IMR-90 (cell line): ENCODE measurements at regions not wholly inside any gene's neighbourhood (a gene's known extent, or its start where the extent isn't known, plus 50 kb on each side); places are given as distances from the start of the nearest gene placed in this dataset.

Experiments used
- CHD1 ChIP-seq: IDR thresholded peaks from 2 replicates; pipeline ENCODE4 v1.6.1; 2012; ENCODE audit warnings: low read depth, low read length, improper control_type of control experiment
- CTCF ChIP-seq: conservative IDR thresholded peaks from 2 replicates; pipeline ENCODE4 v1.5.1; 2012; ENCODE audit warnings: mild to moderate bottlenecking, low read depth, low read length, improper control_type of control experiment
- FOS ChIP-seq: fragments of 150-350 bp; IDR thresholded peaks from 2 replicates; pipeline ENCODE4 v1.6.1; 2016; ENCODE audit warnings: low read depth, low read length
- MAZ ChIP-seq: IDR thresholded peaks from 2 replicates; pipeline ENCODE4 v1.6.1; 2012; ENCODE audit warnings: low read depth, mild to moderate bottlenecking, low read length, improper control_type of control experiment, moderate library complexity, borderline replicate concordance
- MXI1 ChIP-seq: IDR thresholded peaks from 2 replicates; pipeline ENCODE4 v1.6.1; 2012; ENCODE audit warnings: low read depth, mild to moderate bottlenecking, low read length, moderate library complexity, borderline replicate concordance
- NFE2L2 ChIP-seq: fragments of 150-350 bp; IDR thresholded peaks from 2 replicates; pipeline ENCODE4 v1.6.1; 2016; ENCODE audit warnings: low read depth, mild to moderate bottlenecking, low read length
- POLR2A ChIP-seq: IDR thresholded peaks from 2 replicates; pipeline ENCODE4 v1.6.1; 2012; ENCODE audit warnings: mild to moderate bottlenecking, low read depth, low read length
- USF2 ChIP-seq: fragments of 150-350 bp; IDR thresholded peaks from 2 replicates; pipeline ENCODE4 v1.6.1; 2017; ENCODE audit warnings: mild to moderate bottlenecking, antibody characterized with exemption, low read length, low read depth

- no peak for TF ChIP-seq NFE2L2
- TF ChIP-seq CTCF, result no peak
- no peak for TF ChIP-seq POLR2A
- no peak for TF ChIP-seq MXI1
- no peak for TF ChIP-seq USF2
- no peak for TF ChIP-seq CHD1
- no peak for TF ChIP-seq MAZ
- no peak for TF ChIP-seq FOS
Measured at GRCh38 chr19:34832581-34833112, 59.6 kb upstream of the ZNF599 start.
